ENCODE measurements at regions not wholly inside any gene's neighbourhood (a gene's known extent, or its start where the extent isn't known, plus 50 kb on each side); places are given as distances from the start of the nearest gene placed in this dataset.
"Not testable (repeated sequence)": the region's sequence is repeated elsewhere in the genome, so short reads cannot be mapped to it uniquely, and the experiment has no call there.

DNA sequence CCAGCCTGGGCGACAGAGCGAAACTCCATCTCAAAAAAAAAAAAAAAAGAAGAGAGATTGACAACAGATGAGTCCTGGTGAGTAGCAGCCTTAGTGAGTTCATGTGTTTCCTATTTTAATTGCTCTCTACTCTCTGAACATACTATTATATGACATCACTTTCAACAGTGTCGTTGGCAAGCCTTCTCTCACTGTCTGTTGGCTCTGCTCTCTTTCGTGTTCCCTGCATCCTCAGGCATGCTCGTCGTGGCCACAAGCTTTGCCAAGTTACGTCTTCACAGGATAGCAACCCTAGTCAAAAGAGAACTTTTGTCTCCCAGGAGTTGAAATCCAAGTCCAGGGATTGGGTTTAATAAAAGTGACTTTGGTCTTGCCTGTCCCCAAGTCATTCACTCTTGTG lies 117.1 kb upstream of the EGFL6 start:
- Histone ChIP-seq H2AFZ (ENCODE audit: low read length) (no peak overlapping the region), H3K4me2 (ENCODE audit: extremely low read depth, insufficient read depth, low read length) (no peak overlapping the region), H3K27me3 (ENCODE audit: control insufficient read depth, insufficient read depth, low read length) (no peaks in the 10 kb centered on the region), H3K4me3 (replicated peaks in 1 of 4; ENCODE audit: control extremely low read depth in 1 of 4, insufficient read depth in 1 of 4, low read depth in 3 of 4, low read length in 4 of 4) (no peak overlapping the region), H3K9ac (ENCODE audit: insufficient read depth, low read length) (no peak overlapping the region), H3K4me1 (ENCODE audit: control insufficient read depth, extremely low read depth, insufficient read depth, low read length) (no peaks in the 10 kb centered on the region), H3K27ac (ENCODE audit: insufficient read depth, low read length) (no peak overlapping the region), H4K20me1 (ENCODE audit: control insufficient read depth, extremely low read depth, insufficient read depth, low read length) (no peaks in the 10 kb centered on the region), H3K36me3 (ENCODE audit: control insufficient read depth, insufficient read depth, low read length) (no peaks in the 10 kb centered on the region), H3K9me3 (ENCODE audit: control insufficient read depth, insufficient read depth, low read depth, low read length) (no peaks in the 10 kb centered on the region), H3K79me2 (ENCODE audit: control insufficient read depth, insufficient read depth, low read length) (no peaks in the 10 kb centered on the region)
- TF ChIP-seq, protein P1, sequence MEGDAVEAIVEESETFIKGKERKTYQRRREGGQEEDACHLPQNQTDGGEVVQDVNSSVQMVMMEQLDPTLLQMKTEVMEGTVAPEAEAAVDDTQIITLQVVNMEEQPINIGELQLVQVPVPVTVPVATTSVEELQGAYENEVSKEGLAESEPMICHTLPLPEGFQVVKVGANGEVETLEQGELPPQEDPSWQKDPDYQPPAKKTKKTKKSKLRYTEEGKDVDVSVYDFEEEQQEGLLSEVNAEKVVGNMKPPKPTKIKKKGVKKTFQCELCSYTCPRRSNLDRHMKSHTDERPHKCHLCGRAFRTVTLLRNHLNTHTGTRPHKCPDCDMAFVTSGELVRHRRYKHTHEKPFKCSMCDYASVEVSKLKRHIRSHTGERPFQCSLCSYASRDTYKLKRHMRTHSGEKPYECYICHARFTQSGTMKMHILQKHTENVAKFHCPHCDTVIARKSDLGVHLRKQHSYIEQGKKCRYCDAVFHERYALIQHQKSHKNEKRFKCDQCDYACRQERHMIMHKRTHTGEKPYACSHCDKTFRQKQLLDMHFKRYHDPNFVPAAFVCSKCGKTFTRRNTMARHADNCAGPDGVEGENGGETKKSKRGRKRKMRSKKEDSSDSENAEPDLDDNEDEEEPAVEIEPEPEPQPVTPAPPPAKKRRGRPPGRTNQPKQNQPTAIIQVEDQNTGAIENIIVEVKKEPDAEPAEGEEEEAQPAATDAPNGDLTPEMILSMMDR (conservative IDR thresholded peaks at IDR 0.05 in 1 of 2, IDR thresholded peaks at IDR 0.05 in 1 of 2; ENCODE audit: low read depth in 1 of 2, low read length in 2 of 2) = no peak
- TF ChIP-seq EZH2 (IDR thresholded peaks at IDR 0.05; ENCODE audit: low read length, missing control alignments) = no peak
- DNase-seq (ENCODE audit: low read depth in 2 of 2) = no peak

DNA sequence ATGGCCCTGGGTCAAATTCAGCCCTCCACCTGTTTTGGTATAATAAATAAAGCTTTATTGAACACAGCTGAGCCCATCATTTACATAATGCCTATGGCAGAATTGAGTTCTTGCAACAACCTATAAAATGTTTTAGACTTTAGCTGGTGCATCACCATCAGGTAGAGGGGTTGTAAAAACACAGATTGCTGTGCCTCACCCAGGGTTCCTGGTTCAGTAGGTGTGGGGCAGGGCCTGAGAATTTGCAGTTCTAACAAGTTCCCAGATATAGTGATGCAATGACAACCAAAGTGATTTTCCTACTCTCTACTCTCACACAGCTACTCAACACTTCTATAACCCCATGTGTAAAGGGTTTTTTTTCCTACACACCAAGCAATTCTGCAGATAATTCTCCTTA lies 120.0 kb upstream of the EGFL6 start:
- H3K79me2 ChIP-seq (ENCODE audit: control insufficient read depth, insufficient read depth, low read length) = no peaks in the 10 kb centered on the region

DNA sequence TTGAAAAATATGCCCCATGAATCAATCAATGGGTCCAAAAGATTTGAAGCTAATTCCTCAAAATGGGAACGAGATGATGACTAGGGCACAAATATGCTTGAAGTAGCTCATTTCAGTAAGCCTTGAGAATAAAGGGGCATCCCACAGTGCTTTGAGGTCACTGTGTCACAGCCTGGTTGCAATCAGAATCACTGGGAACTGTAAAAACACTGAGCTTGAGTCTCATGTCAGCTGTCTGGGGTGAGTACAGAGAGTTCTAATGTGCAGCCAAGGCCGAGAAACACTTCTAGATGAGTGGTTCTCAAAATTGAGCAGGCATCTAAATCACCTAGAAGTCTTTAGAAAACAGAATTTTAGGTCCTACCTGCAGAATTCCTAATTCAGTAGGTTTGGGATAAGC lies 120.5 kb upstream of the EGFL6 start:
- no peak overlapping the region for H3K4me2 ChIP-seq (ENCODE audit: extremely low read depth, insufficient read depth, low read length)
- no peak overlapping the region for H3K4me3 ChIP-seq (replicated peaks in 1 of 4; ENCODE audit: control extremely low read depth in 1 of 4, insufficient read depth in 1 of 4, low read depth in 3 of 4, low read length in 4 of 4)
- no peak for DNase-seq (ENCODE audit: low read depth in 2 of 2)
- H3K79me2 ChIP-seq (ENCODE audit: control insufficient read depth, insufficient read depth, low read length) = no peaks in the 10 kb centered on the region
- no peaks in the 10 kb centered on the region for H3K27me3 ChIP-seq (ENCODE audit: control insufficient read depth, insufficient read depth, low read length)
- H3K36me3 ChIP-seq (ENCODE audit: control insufficient read depth, insufficient read depth, low read length) = no peaks in the 10 kb centered on the region
- H3K27ac ChIP-seq (ENCODE audit: insufficient read depth, low read length) = no peak overlapping the region
- H4K20me1 ChIP-seq (ENCODE audit: control insufficient read depth, extremely low read depth, insufficient read depth, low read length) = no peaks in the 10 kb centered on the region
- no peaks in the 10 kb centered on the region for H3K9me3 ChIP-seq (ENCODE audit: control insufficient read depth, insufficient read depth, low read depth, low read length)
- no peaks in the 10 kb centered on the region for H3K4me1 ChIP-seq (ENCODE audit: control insufficient read depth, extremely low read depth, insufficient read depth, low read length)
- TF ChIP-seq, protein P1 (conservative IDR thresholded peaks at IDR 0.05 in 1 of 2, IDR thresholded peaks at IDR 0.05 in 1 of 2; ENCODE audit: low read depth in 1 of 2, low read length in 2 of 2) = no peak
- TF ChIP-seq EZH2 (IDR thresholded peaks at IDR 0.05; ENCODE audit: low read length, missing control alignments) = no peak
- H2AFZ ChIP-seq (ENCODE audit: low read length) = no peak overlapping the region
- no peak overlapping the region for H3K9ac ChIP-seq (ENCODE audit: insufficient read depth, low read length)

More for the DNA sequence above, 120.0 kb upstream of the EGFL6 start:
- Histone ChIP-seq H3K4me1 (ENCODE audit: control insufficient read depth, extremely low read depth, insufficient read depth, low read length) (no peaks in the 10 kb centered on the region), H3K9ac (ENCODE audit: insufficient read depth, low read length) (no peak overlapping the region), H2AFZ (ENCODE audit: low read length) (no peak overlapping the region), H3K27me3 (ENCODE audit: control insufficient read depth, insufficient read depth, low read length) (no peaks in the 10 kb centered on the region), H4K20me1 (ENCODE audit: control insufficient read depth, extremely low read depth, insufficient read depth, low read length) (no peaks in the 10 kb centered on the region), H3K27ac (ENCODE audit: insufficient read depth, low read length) (no peak overlapping the region), H3K4me3 (replicated peaks in 1 of 4; ENCODE audit: control extremely low read depth in 1 of 4, insufficient read depth in 1 of 4, low read depth in 3 of 4, low read length in 4 of 4) (no peak overlapping the region), H3K36me3 (ENCODE audit: control insufficient read depth, insufficient read depth, low read length) (no peaks in the 10 kb centered on the region), H3K9me3 (ENCODE audit: control insufficient read depth, insufficient read depth, low read depth, low read length) (no peaks in the 10 kb centered on the region), H3K4me2 (ENCODE audit: extremely low read depth, insufficient read depth, low read length) (no peak overlapping the region)
- no peak for DNase-seq (ENCODE audit: low read depth in 2 of 2)
- no peak for TF ChIP-seq EZH2 (IDR thresholded peaks at IDR 0.05; ENCODE audit: low read length, missing control alignments)
- TF ChIP-seq, protein P1 (conservative IDR thresholded peaks at IDR 0.05 in 1 of 2, IDR thresholded peaks at IDR 0.05 in 1 of 2; ENCODE audit: low read depth in 1 of 2, low read length in 2 of 2) = no peak

DNA sequence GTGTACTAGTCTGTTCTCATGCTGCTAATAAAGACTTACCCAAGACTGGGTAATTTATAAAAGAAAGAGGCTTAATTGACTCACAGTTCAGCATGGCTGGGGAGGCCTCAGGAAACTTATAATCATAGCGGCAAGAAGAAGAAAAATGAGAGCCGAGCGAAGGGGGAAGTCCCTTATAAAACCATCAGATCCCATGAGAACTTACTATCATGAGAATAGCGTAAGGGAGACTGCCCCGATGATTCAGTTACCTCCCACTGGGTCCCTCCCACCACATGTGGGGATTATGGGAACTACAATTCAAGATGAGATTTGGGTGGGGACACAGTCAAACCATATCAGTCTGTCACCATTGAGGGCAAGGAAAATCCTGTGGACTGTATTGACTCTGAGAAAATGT lies 121.8 kb upstream of the ATXN3L start:
- not testable (repeated sequence) for H3K4me1 ChIP-seq (ENCODE audit: control insufficient read depth, extremely low read depth, insufficient read depth, low read length); H4K20me1 ChIP-seq (ENCODE audit: control insufficient read depth, extremely low read depth, insufficient read depth, low read length); H3K36me3 ChIP-seq (ENCODE audit: control insufficient read depth, insufficient read depth, low read length); H3K4me2 ChIP-seq (ENCODE audit: extremely low read depth, insufficient read depth, low read length); H3K27ac ChIP-seq (ENCODE audit: insufficient read depth, low read length); H3K79me2 ChIP-seq (ENCODE audit: control insufficient read depth, insufficient read depth, low read length); H3K4me3 ChIP-seq (replicated peaks in 1 of 4; ENCODE audit: control extremely low read depth in 1 of 4, insufficient read depth in 1 of 4, low read depth in 3 of 4, low read length in 4 of 4); DNase-seq (ENCODE audit: low read depth in 2 of 2); H3K9ac ChIP-seq (ENCODE audit: insufficient read depth, low read length); H3K9me3 ChIP-seq (ENCODE audit: control insufficient read depth, insufficient read depth, low read depth, low read length); H2AFZ ChIP-seq (ENCODE audit: low read length); H3K27me3 ChIP-seq (ENCODE audit: control insufficient read depth, insufficient read depth, low read length)
